ENCODE measurements at regions not wholly inside any gene's neighbourhood (a gene's known extent, or its start where the extent isn't known, plus 50 kb on each side); places are given as distances from the start of the nearest gene placed in this dataset.

DNA sequence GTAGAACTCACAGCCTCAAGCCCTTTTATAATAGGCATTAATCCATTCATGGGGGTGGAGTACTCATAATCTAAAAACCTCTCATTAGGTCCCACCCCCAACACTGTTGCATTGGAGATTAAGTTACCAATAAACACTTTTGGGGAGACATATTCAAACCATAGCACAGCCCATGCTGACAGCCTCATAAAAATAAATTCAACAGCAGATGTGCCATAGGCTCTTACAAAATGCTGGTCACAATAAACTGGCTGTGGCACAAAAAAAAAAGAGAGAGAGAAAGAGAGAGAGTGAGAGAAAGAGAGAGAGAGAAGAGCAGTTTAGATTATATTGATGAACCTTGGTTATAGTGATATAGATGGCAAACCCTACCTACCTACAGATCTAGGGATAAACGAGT lies 1000.9 kb downstream of the TUSC7 start:
- TF ChIP-seq, protein P1, sequence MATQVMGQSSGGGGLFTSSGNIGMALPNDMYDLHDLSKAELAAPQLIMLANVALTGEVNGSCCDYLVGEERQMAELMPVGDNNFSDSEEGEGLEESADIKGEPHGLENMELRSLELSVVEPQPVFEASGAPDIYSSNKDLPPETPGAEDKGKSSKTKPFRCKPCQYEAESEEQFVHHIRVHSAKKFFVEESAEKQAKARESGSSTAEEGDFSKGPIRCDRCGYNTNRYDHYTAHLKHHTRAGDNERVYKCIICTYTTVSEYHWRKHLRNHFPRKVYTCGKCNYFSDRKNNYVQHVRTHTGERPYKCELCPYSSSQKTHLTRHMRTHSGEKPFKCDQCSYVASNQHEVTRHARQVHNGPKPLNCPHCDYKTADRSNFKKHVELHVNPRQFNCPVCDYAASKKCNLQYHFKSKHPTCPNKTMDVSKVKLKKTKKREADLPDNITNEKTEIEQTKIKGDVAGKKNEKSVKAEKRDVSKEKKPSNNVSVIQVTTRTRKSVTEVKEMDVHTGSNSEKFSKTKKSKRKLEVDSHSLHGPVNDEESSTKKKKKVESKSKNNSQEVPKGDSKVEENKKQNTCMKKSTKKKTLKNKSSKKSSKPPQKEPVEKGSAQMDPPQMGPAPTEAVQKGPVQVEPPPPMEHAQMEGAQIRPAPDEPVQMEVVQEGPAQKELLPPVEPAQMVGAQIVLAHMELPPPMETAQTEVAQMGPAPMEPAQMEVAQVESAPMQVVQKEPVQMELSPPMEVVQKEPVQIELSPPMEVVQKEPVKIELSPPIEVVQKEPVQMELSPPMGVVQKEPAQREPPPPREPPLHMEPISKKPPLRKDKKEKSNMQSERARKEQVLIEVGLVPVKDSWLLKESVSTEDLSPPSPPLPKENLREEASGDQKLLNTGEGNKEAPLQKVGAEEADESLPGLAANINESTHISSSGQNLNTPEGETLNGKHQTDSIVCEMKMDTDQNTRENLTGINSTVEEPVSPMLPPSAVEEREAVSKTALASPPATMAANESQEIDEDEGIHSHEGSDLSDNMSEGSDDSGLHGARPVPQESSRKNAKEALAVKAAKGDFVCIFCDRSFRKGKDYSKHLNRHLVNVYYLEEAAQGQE (IDR thresholded peaks at IDR 0.05; ENCODE audit: insufficient read depth in 1 of 2, low read depth in 2 of 2, low read length in 2 of 2) = no peak
- TF ChIP-seq FOXP2 (optimal IDR thresholded peaks at IDR 0.05; ENCODE audit: borderline replicate concordance, extremely low read depth, extremely low read length, insufficient read depth) = no peak
- TF ChIP-seq SIN3A (IDR thresholded peaks at IDR 0.05; ENCODE audit: borderline replicate concordance, insufficient read depth, low read length) = no peak
- TF ChIP-seq TAF1 (IDR thresholded peaks at IDR 0.05; ENCODE audit: borderline replicate concordance, insufficient read depth, low read length) = no peak
- no peak for TF ChIP-seq POLR2AphosphoS5 (IDR thresholded peaks at IDR 0.05; ENCODE audit: low read depth, low read length)

DNA sequence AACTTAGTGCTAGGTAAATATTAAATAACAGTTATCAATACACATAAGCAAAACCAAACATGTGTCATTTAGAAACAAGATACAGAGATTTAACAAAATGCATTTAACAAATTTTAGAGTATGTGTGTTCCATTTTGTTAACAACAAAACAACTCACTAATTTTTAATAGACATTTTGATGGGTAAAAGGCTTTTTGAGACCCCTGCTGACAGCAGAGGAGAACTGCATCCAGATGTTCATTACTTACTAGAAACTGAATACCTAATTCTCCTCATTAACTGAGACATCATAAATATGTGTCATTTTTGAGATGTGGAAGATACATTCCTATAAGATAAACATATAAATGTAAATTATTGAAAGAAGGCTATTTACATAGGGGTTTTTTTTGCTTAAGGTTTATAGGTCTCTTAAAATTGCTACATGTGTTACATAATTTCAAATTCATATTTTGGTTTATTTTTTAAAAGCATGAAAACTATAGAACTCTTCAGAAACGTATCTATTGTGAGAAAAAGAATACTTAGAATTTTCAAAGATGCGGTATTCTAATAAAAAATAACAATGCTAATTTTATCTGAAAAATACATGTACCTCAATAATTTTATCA lies 1009.8 kb downstream of the TUSC7 start:
- TF ChIP-seq, protein P1 (IDR thresholded peaks at IDR 0.05; ENCODE audit: insufficient read depth in 1 of 2, low read depth in 2 of 2, low read length in 2 of 2) = no peak
- no peak for TF ChIP-seq FOXP2 (optimal IDR thresholded peaks at IDR 0.05; ENCODE audit: borderline replicate concordance, extremely low read depth, extremely low read length, insufficient read depth)

DNA sequence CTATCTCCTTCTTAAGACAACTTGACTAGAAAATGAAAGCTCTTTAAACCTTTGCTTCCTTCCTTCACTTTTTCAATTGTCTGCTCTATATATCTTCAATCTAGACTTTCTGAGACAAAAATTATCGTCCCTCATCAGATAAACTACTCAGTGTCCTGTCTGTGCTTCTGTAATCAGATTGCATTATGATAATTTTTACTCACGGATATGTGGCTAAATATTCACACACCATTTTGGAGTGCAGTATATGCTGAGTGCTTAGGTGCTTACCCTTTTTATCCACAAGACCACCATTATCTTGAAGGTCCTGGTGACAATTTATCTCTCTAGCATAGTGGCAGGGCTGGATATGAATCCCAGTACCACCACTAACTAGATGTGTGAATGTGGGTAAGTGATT lies 1012.3 kb downstream of the TUSC7 start:
- no peak for TF ChIP-seq SIN3A (IDR thresholded peaks at IDR 0.05; ENCODE audit: borderline replicate concordance, insufficient read depth, low read length)
- TF ChIP-seq TAF1 (IDR thresholded peaks at IDR 0.05; ENCODE audit: borderline replicate concordance, insufficient read depth, low read length) = no peak
- TF ChIP-seq FOXP2 (optimal IDR thresholded peaks at IDR 0.05; ENCODE audit: borderline replicate concordance, extremely low read depth, extremely low read length, insufficient read depth) = no peak
- TF ChIP-seq, protein P1 (IDR thresholded peaks at IDR 0.05; ENCODE audit: insufficient read depth in 1 of 2, low read depth in 2 of 2, low read length in 2 of 2) = no peak
- no peak for TF ChIP-seq POLR2AphosphoS5 (IDR thresholded peaks at IDR 0.05; ENCODE audit: low read depth, low read length)

DNA sequence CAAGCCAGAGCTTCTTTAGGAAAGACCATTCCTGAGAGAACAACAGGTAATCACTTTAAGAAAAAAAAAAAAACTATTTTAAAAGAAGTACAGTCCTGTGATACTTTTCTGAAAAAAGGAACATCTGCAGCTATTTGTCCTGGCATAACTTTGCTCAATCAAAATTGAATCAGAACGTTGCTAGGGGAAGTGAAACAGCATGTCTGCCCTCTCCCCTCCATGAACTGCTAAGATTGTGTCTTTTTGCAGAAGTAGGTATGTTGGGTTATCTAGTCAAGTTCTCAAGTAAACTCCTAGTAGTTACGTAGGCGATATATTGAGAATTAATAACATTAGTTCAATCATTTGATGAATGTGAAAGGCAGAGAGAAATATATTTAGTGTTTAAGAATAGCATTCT lies 1013.3 kb downstream of the TUSC7 start:
- TF ChIP-seq TAF1 (IDR thresholded peaks at IDR 0.05; ENCODE audit: borderline replicate concordance, insufficient read depth, low read length) (no peak), POLR2AphosphoS5 (IDR thresholded peaks at IDR 0.05; ENCODE audit: low read depth, low read length) (no peak), FOXP2 (optimal IDR thresholded peaks at IDR 0.05; ENCODE audit: borderline replicate concordance, extremely low read depth, extremely low read length, insufficient read depth) (no peak), SIN3A (IDR thresholded peaks at IDR 0.05; ENCODE audit: borderline replicate concordance, insufficient read depth, low read length) (no peak)
- TF ChIP-seq, protein P1 (IDR thresholded peaks at IDR 0.05; ENCODE audit: insufficient read depth in 1 of 2, low read depth in 2 of 2, low read length in 2 of 2) = no peak

DNA sequence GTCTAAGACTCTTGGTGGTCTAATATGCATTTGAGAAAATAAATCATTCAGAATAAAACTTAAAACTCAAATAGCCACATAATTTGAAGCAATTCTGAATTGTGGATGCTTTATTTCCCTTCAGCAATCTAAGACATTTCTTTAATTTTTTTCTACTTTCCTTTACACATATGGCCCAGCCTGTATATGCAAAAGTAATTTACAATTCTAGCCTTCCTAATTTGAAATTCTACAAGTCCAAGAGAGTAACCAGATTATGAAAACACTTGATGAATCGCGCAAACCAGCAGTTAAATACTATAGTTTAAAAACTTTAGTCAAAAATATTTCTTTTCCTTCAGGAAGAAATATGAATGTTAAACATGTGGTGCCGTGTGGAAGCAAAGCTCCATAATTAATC lies 1014.2 kb downstream of the TUSC7 start:
- TF ChIP-seq, protein P1 (IDR thresholded peaks at IDR 0.05; ENCODE audit: insufficient read depth in 1 of 2, low read depth in 2 of 2, low read length in 2 of 2) = no peak
- TF ChIP-seq FOXP2 (optimal IDR thresholded peaks at IDR 0.05; ENCODE audit: borderline replicate concordance, extremely low read depth, extremely low read length, insufficient read depth) (no peak), TAF1 (IDR thresholded peaks at IDR 0.05; ENCODE audit: borderline replicate concordance, insufficient read depth, low read length) (no peak), POLR2AphosphoS5 (IDR thresholded peaks at IDR 0.05; ENCODE audit: low read depth, low read length) (no peak), SIN3A (IDR thresholded peaks at IDR 0.05; ENCODE audit: borderline replicate concordance, insufficient read depth, low read length) (no peak)

Measured in PFSK-1 (cell line).